HG02852 (cell line): ENCODE measurements at regions not wholly inside any gene's neighbourhood (a gene's known extent, or its start where the extent isn't known, plus 50 kb on each side); places are given as distances from the start of the nearest gene placed in this dataset.
"Not testable (repeated sequence)": the region's sequence is repeated elsewhere in the genome, so short reads cannot be mapped to it uniquely, and the experiment has no call there.

Experiments
- ATAC-seq: cut with Tn5 transposase; IDR thresholded peaks from one replicate; pipeline ENCODE4 v1.9.1; 2021; ENCODE audit warnings: mild to moderate bottlenecking, moderate library complexity; ENCODE audit not compliant: unreplicated experiment

GRCh38 chr3:21256932-21257331 lies 494.1 kb downstream of the ZNF385D start:
- ATAC-seq, result no peak

GRCh38 chr3:21238661-21239060 lies 512.3 kb downstream of the ZNF385D start:
- no peak for ATAC-seq

GRCh38 chr3:21237638-21238037 lies 513.4 kb downstream of the ZNF385D start:
- ATAC-seq, result no peak

GRCh38 chr3:21235491-21235890 lies 515.5 kb downstream of the ZNF385D start:
- ATAC-seq, result no peak

DNA sequence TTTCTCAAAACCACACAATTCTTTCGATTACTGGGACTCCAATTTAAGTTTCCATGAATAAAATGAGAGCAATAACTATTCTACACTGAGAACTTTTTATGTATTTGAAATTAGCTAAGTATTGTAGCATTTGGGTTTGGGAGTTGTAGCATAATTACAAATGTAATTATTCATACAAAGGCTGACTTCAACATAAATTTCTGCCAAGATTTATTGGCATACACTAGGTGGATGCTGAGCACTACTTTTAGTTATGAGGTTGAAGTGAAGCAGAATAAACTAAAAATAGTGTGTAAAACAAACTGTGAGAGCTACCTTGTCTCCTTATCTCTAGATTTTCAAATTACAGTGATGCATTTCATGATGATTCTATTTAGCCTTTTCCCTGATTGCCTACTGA lies 516.1 kb downstream of the ZNF385D start:
- ATAC-seq, result no peak

GRCh38 chr3:21229426-21230135 lies 521.4 kb downstream of the ZNF385D start:
- ATAC-seq, result no peak

DNA sequence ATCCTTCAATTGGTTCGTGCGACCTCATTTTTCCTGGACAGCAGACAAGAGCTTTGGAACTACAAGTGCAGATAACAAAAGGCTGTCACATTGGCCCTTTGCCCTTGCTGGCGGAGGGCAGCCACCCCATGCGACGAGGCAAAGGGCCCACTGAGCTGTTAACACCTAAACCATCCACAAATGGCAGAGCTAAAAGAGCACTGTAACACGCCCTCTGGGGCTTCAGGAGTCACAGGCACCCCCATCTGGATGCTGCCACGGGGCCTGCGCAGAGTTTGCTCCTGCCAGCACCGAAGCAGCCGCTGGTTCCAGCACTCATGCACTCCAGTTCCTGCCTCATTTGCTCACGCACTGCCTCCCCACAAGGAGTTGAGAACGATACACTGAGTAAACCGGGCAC lies 524.9 kb downstream of the ZNF385D start:
- ATAC-seq, result no peak

- ATAC-seq, result no peak
These were observed 530.1 kb downstream of the ZNF385D start for GRCh38 chr3:21220944-21221343.

DNA sequence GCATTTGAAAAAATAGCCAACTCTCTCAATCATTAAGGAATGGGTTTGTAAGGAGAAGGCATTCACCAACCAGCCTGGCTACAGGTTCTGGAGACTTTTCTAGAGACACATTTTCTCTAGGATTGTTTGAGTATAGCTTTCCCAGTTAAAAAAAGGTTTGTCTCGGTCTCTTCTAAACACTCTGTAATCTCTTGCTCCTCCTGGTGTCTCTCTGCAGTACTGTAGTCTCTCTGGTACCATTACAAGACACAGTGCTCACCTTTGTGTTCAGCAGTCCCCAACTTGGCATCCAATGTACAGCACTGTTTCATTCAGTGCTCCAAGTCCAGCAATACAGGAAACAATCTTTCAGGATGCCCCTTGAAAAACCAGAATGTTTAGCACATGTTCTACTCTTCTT lies 534.4 kb downstream of the ZNF385D start:
- no peak for ATAC-seq

DNA sequence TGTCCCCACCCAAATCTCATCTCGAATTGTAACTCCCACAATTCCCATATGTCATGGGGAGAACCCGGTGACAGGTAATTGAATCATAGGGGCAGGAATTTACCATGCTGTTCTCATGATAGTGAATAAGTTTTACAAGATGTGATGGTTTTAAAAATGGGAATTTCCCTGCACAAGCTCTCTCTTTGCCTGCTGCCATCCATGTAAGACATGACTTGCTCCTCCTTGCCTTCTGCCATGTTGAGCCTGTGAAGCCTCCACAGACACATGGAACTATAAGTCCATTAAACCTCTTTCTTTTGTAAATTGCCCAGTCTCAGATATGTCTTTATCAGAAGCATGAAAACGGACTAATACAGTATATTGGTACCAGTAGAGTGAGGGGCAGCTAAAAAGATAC lies 546.9 kb downstream of the ZNF385D start:
- ATAC-seq, result not testable (repeated sequence)

DNA sequence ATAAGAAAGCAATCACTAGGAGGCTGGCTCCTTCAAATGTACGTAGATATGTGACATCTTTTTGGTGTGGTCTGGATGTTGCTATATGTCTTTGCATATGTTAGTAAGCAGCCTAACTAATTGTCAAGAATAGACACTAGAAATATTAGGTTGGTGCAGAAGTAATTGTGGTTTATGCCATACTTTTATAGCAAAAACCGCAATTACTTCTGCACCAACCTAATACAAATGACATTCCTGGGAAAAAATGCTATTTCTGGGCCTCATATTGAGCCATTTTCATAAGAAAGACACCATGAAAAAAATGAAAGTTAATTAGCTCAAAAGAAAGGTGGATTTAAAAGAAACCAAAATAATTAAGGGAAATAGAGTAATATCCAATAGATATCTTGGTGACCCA lies 555.8 kb downstream of the ZNF385D start:
- ATAC-seq, result no peak

DNA sequence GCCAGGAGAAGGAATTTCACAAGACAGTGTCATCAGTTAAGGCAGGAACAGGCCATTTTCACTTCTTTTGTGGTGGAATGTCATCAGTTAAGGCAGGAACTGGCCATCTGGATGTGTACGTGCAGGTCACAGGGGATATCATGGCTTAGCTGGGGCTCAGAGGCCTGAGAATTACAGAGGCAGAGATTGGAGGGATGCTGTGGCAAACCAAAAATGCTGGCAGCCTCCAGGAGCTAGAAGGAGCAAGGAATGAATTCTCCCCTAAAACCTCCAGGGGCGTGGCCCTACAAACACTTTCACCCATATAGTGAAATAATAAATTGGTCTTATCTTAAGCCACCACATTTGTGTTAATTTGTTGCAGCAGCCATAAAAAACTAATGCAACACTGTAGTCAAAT lies 557.0 kb downstream of the ZNF385D start:
- ATAC-seq, result not testable (repeated sequence)

- no peak for ATAC-seq
These were observed 562.6 kb downstream of the ZNF385D start for GRCh38 chr3:21188459-21188858.

DNA sequence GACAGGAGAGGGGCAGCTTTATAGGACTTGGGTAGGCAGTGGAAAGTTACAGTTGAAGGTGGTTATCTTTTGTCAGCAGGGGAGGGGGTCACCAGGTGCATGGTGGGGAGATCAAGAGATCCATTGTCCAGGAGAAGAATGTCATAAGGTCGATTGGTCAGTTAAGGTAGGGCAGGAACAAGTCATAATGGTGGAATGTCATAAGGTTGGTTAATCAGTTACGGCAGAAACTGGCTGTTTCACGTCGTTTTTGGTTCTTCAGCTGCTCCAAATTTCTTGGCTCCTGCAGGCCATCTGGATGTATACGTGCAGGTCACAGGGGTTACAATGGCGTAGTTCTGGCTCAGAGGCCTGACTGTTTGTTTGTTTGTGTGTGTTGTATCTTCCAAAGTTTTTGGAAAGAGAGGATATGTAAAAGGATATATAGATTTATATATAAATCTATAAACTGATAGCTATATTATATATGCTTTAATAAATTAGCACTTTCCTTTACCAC lies 565.1 kb downstream of the ZNF385D start:
- no peak for ATAC-seq

GRCh38 chr3:21174461-21174860 lies 576.5 kb downstream of the ZNF385D start:
- no peak for ATAC-seq

DNA sequence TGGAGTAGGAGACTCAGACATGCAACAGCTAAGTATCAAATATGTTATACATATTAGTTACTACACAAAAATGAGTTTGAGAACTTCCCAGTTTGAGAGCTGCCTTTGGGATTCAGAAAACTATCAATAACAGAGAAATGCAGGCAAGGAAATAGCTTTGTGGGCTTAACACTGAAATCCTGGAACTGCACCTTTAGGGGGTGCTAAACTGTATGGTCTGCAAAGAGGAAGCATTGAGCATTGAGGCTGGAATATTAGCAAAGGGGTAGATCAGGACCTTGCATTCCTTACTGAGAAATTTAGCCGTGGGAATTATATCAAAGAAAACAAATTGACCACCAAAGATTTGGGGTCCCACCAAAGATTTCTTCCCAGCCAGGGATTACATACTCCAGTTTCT lies 580.0 kb downstream of the ZNF385D start:
- ATAC-seq, result no peak

GRCh38 chr3:21169948-21170347 lies 581.1 kb downstream of the ZNF385D start:
- no peak for ATAC-seq

GRCh38 chr3:21168471-21168870 lies 582.5 kb downstream of the ZNF385D start:
- ATAC-seq, result no peak

DNA sequence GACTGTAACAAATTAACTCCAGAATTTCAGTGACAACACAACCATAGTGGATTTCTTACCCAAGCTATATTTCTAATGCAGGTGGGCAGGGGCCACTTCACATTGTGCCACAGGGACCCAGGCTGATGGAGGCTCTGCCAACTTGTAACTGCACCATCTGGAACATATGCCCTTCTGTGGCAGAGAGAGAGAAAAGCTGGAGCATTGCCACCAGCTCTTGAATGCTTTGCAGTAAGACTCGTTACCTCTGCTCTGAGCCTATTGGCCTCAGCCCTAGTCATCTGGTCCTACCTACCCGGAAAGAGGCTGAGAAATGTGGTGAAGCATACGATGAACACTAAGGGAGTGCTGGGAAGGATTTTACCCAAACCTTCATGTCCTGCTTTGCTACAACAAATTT lies 587.1 kb downstream of the ZNF385D start:
- ATAC-seq, result no peak

- no peak for ATAC-seq
These were observed 591.5 kb downstream of the ZNF385D start for GRCh38 chr3:21159543-21159906.

- no peak for ATAC-seq
These were observed 592.0 kb downstream of the ZNF385D start for GRCh38 chr3:21158861-21159542.

DNA sequence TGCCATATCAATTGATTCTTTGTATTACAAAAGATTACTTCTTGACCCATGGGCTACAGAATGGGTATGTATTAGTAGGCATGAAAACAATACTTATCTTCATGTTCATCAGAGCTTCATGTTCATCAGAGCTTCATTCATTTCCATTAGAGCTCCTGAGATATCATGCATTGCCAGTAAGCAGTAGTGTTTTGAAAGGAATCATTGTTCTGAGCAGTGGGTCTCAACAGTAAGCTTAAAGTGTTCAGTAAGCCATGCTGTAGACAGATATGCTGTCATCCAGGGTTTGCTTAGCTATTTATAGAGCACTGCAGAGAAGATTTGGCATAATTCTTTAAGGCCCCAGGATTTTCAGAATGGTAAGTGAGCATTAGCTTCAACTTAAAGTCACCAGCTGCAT lies 596.1 kb downstream of the ZNF385D start:
- ATAC-seq, result no peak

GRCh38 chr3:21152555-21152954 lies 598.5 kb downstream of the ZNF385D start:
- ATAC-seq, result no peak
